ENCODE measurements at regions not wholly inside any gene's neighbourhood (a gene's known extent, or its start where the extent isn't known, plus 50 kb on each side); places are given as distances from the start of the nearest gene placed in this dataset.

GRCh38 chr5:61828856-61829255, 477.1 kb upstream of the KIF2A start:
- POLR2A ChIA-PET, result no interaction called here
- no peaks in the 10 kb centered on the region for H3K36me3 ChIP-seq (ENCODE audit: control insufficient read depth in 2 of 3, insufficient read depth in 3 of 3, low read length in 3 of 3)

GRCh38 chr5:61831736-61832135, 474.3 kb upstream of the KIF2A start:
- no peak overlapping the region for H3K4me3 Mint-ChIP-seq
- H3K4me1 Mint-ChIP-seq, result no peaks in the 10 kb centered on the region
- ChIA-PET CTCF (no interaction called here), POLR2A (no interaction called here)
- Histone ChIP-seq H3K4me3 (ENCODE audit: low read length) (no peak overlapping the region), H3K9me3 (ENCODE audit: control insufficient read depth in 2 of 3, low read length in 3 of 3) (no peaks in the 10 kb centered on the region), H3K4me1 (ENCODE audit: control insufficient read depth in 2 of 2, insufficient read depth in 2 of 2, low read length in 2 of 2) (no peaks in the 10 kb centered on the region), H3K36me3 (ENCODE audit: control insufficient read depth in 2 of 3, insufficient read depth in 3 of 3, low read length in 3 of 3) (no peaks in the 10 kb centered on the region), H3K27me3 (ENCODE audit: control insufficient read depth in 2 of 2, insufficient read depth in 2 of 2, low read length in 2 of 2) (no peaks in the 10 kb centered on the region), H3K27ac (ENCODE audit: low read depth, low read length) (no peak overlapping the region)
- intact Hi-C loops (cut with micrococcal nuclease), result no loop called here
- H3K27ac Mint-ChIP-seq, result no peak overlapping the region
- no peak for ATAC-seq
- peaks cover 0 to 9% (median 0%) of the 10 kb centered on the region in 11 donors for H3K9me3 Mint-ChIP-seq
- peaks cover 3 to 21% (median 15%) of the 10 kb centered on the region in 5 donors for H3K27me3 Mint-ChIP-seq
- no peaks in the 10 kb centered on the region for H3K36me3 Mint-ChIP-seq
- DNase-seq, result no peak

More at GRCh38 chr5:61828856-61829255, 477.1 kb upstream of the KIF2A start:
- no peak overlapping the region for H3K4me3 ChIP-seq (ENCODE audit: low read length)
- H3K27ac ChIP-seq (ENCODE audit: low read depth, low read length), result no peak overlapping the region
- no peaks in the 10 kb centered on the region for H3K9me3 ChIP-seq (ENCODE audit: control insufficient read depth in 2 of 3, low read length in 3 of 3)
- no peaks in the 10 kb centered on the region for H3K27me3 ChIP-seq (ENCODE audit: control insufficient read depth in 2 of 2, insufficient read depth in 2 of 2, low read length in 2 of 2)
- intact Hi-C loops (cut with micrococcal nuclease), result no loop called here
- CTCF ChIA-PET, result no interaction called here
- ATAC-seq (no peak), DNase-seq (no peak)
- no peak overlapping the region for H3K27ac Mint-ChIP-seq
- H3K4me1 ChIP-seq (ENCODE audit: control insufficient read depth in 2 of 2, insufficient read depth in 2 of 2, low read length in 2 of 2), result no peaks in the 10 kb centered on the region
- H3K9me3 Mint-ChIP-seq, result peaks cover 0 to 4% (median 0%) of the 10 kb centered on the region in 11 donors
- no peaks in the 10 kb centered on the region for H3K4me1 Mint-ChIP-seq
- peaks cover 0 to 7% (median 6%) of the 10 kb centered on the region in 5 donors for H3K27me3 Mint-ChIP-seq
- H3K4me3 Mint-ChIP-seq, result no peak overlapping the region
- no peaks in the 10 kb centered on the region for H3K36me3 Mint-ChIP-seq

- Mint-ChIP-seq H3K4me3 (no peak overlapping the region), H3K4me1 (peaks cover 0 to 2% (median 0%) of the 10 kb centered on the region in 7 donors), H3K9me3 (peaks cover 0 to 6% (median 0%) of the 10 kb centered on the region in 11 donors), H3K27ac (no peak overlapping the region), H3K36me3 (no peaks in the 10 kb centered on the region), H3K27me3 (peaks cover 3 to 29% (median 18%) of the 10 kb centered on the region in 5 donors)
- intact Hi-C loops (cut with micrococcal nuclease), result no loop called here
- POLR2A ChIA-PET, result no interaction called here
- Histone ChIP-seq H3K9me3 (ENCODE audit: control insufficient read depth in 2 of 3, low read length in 3 of 3) (no peaks in the 10 kb centered on the region), H3K36me3 (ENCODE audit: control insufficient read depth in 2 of 3, insufficient read depth in 3 of 3, low read length in 3 of 3) (no peaks in the 10 kb centered on the region), H3K4me3 (ENCODE audit: low read length) (no peak overlapping the region), H3K27me3 (ENCODE audit: control insufficient read depth in 2 of 2, insufficient read depth in 2 of 2, low read length in 2 of 2) (no peaks in the 10 kb centered on the region), H3K27ac (ENCODE audit: low read depth, low read length) (no peak overlapping the region), H3K4me1 (ENCODE audit: control insufficient read depth in 2 of 2, insufficient read depth in 2 of 2, low read length in 2 of 2) (no peaks in the 10 kb centered on the region)
- DNase-seq (no peak), ATAC-seq (no peak)
- CTCF ChIA-PET, result no interaction called here
These were observed 468.2 kb upstream of the KIF2A start for GRCh38 chr5:61837788-61838187.

- Histone ChIP-seq H3K27ac (ENCODE audit: low read depth, low read length) (no peak overlapping the region), H3K4me3 (ENCODE audit: low read length) (no peak overlapping the region), H3K27me3 (ENCODE audit: control insufficient read depth in 2 of 2, insufficient read depth in 2 of 2, low read length in 2 of 2) (no peaks in the 10 kb centered on the region), H3K36me3 (ENCODE audit: control insufficient read depth in 2 of 3, insufficient read depth in 3 of 3, low read length in 3 of 3) (no peaks in the 10 kb centered on the region), H3K4me1 (ENCODE audit: control insufficient read depth in 2 of 2, insufficient read depth in 2 of 2, low read length in 2 of 2) (no peaks in the 10 kb centered on the region), H3K9me3 (ENCODE audit: control insufficient read depth in 2 of 3, low read length in 3 of 3) (no peaks in the 10 kb centered on the region)
- Mint-ChIP-seq H3K36me3 (no peaks in the 10 kb centered on the region), H3K4me1 (peaks cover 0 to 2% (median 0%) of the 10 kb centered on the region in 7 donors), H3K27ac (no peak overlapping the region), H3K9me3 (peaks cover 0 to 10% (median 2%) of the 10 kb centered on the region in 11 donors), H3K27me3 (peaks cover 3 to 32% (median 20%) of the 10 kb centered on the region in 5 donors), H3K4me3 (no peak overlapping the region)
- DNase-seq (no peak), ATAC-seq (no peak)
- ChIA-PET POLR2A (no interaction called here), CTCF (no interaction called here)
- intact Hi-C loops (cut with micrococcal nuclease), result no loop called here
These were observed 465.6 kb upstream of the KIF2A start for GRCh38 chr5:61840361-61840760.

GRCh38 chr5:61842840-61843239, 463.2 kb upstream of the KIF2A start:
- Histone ChIP-seq H3K27ac (ENCODE audit: low read depth, low read length) (no peak overlapping the region), H3K27me3 (ENCODE audit: control insufficient read depth in 2 of 2, insufficient read depth in 2 of 2, low read length in 2 of 2) (no peaks in the 10 kb centered on the region), H3K9me3 (ENCODE audit: control insufficient read depth in 2 of 3, low read length in 3 of 3) (no peaks in the 10 kb centered on the region), H3K4me1 (ENCODE audit: control insufficient read depth in 2 of 2, insufficient read depth in 2 of 2, low read length in 2 of 2) (no peaks in the 10 kb centered on the region), H3K4me3 (ENCODE audit: low read length) (no peak overlapping the region), H3K36me3 (ENCODE audit: control insufficient read depth in 2 of 3, insufficient read depth in 3 of 3, low read length in 3 of 3) (no peaks in the 10 kb centered on the region)
- peaks cover 0 to 21% (median 3%) of the 10 kb centered on the region in 11 donors for H3K9me3 Mint-ChIP-seq
- no peaks in the 10 kb centered on the region for H3K36me3 Mint-ChIP-seq
- ChIA-PET CTCF (no interaction called here), POLR2A (no interaction called here)
- no peak overlapping the region for H3K27ac Mint-ChIP-seq
- H3K27me3 Mint-ChIP-seq, result peaks cover 0 to 24% (median 18%) of the 10 kb centered on the region in 5 donors
- H3K4me1 Mint-ChIP-seq, result peaks cover 0 to 2% (median 0%) of the 10 kb centered on the region in 7 donors
- no peak overlapping the region for H3K4me3 Mint-ChIP-seq
- DNase-seq (no peak), ATAC-seq (no peak)
- intact Hi-C loops (cut with micrococcal nuclease), result no loop called here

GRCh38 chr5:61850696-61851095, 455.3 kb upstream of the KIF2A start:
- H3K4me3 ChIP-seq (ENCODE audit: low read length), result no peak overlapping the region
- intact Hi-C loops (cut with micrococcal nuclease), result no loop called here
- H3K36me3 Mint-ChIP-seq, result no peaks in the 10 kb centered on the region
- H3K27ac Mint-ChIP-seq, result no peak overlapping the region
- no peak overlapping the region for H3K27ac ChIP-seq (ENCODE audit: low read depth, low read length)
- no peaks in the 10 kb centered on the region for H3K9me3 ChIP-seq (ENCODE audit: control insufficient read depth in 2 of 3, low read length in 3 of 3)
- no peaks in the 10 kb centered on the region for H3K36me3 ChIP-seq (ENCODE audit: control insufficient read depth in 2 of 3, insufficient read depth in 3 of 3, low read length in 3 of 3)
- ChIA-PET POLR2A (no interaction called here), CTCF (no interaction called here)
- ATAC-seq (no peak), DNase-seq (no peak)
- H3K4me1 Mint-ChIP-seq, result no peaks in the 10 kb centered on the region
- H3K27me3 ChIP-seq (ENCODE audit: control insufficient read depth in 2 of 2, insufficient read depth in 2 of 2, low read length in 2 of 2), result no peaks in the 10 kb centered on the region
- H3K27me3 Mint-ChIP-seq, result peaks cover 0 to 12% (median 0%) of the 10 kb centered on the region in 5 donors
- H3K9me3 Mint-ChIP-seq, result peaks cover 0 to 23% (median 6%) of the 10 kb centered on the region in 11 donors
- H3K4me1 ChIP-seq (ENCODE audit: control insufficient read depth in 2 of 2, insufficient read depth in 2 of 2, low read length in 2 of 2), result no peaks in the 10 kb centered on the region
- H3K4me3 Mint-ChIP-seq, result no peak overlapping the region

GRCh38 chr5:61854531-61854930, 451.5 kb upstream of the KIF2A start:
- H3K36me3 Mint-ChIP-seq, result no peaks in the 10 kb centered on the region
- peaks cover 2 to 22% (median 7%) of the 10 kb centered on the region in 11 donors for H3K9me3 Mint-ChIP-seq
- Histone ChIP-seq H3K9me3 (ENCODE audit: control insufficient read depth in 2 of 3, low read length in 3 of 3) (no peaks in the 10 kb centered on the region), H3K27ac (ENCODE audit: low read depth, low read length) (no peak overlapping the region), H3K27me3 (ENCODE audit: control insufficient read depth in 2 of 2, insufficient read depth in 2 of 2, low read length in 2 of 2) (no peaks in the 10 kb centered on the region), H3K36me3 (ENCODE audit: control insufficient read depth in 2 of 3, insufficient read depth in 3 of 3, low read length in 3 of 3) (no peaks in the 10 kb centered on the region), H3K4me3 (ENCODE audit: low read length) (no peak overlapping the region), H3K4me1 (ENCODE audit: control insufficient read depth in 2 of 2, insufficient read depth in 2 of 2, low read length in 2 of 2) (no peaks in the 10 kb centered on the region)
- H3K4me3 Mint-ChIP-seq, result no peak overlapping the region
- POLR2A ChIA-PET, result no interaction called here
- H3K27ac Mint-ChIP-seq, result no peak overlapping the region
- no peaks in the 10 kb centered on the region for H3K4me1 Mint-ChIP-seq
- CTCF ChIA-PET, result no interaction called here
- ATAC-seq (no peak), DNase-seq (no peak)
- intact Hi-C loops (cut with micrococcal nuclease), result no loop called here
- H3K27me3 Mint-ChIP-seq, result peaks cover 0 to 9% (median 0%) of the 10 kb centered on the region in 5 donors

Measured in naive thymus-derived CD4-positive, alpha-beta T cell (primary cell).